CD4-positive, alpha-beta T cell (primary cell): ENCODE measurements at regions not wholly inside any gene's neighbourhood (a gene's known extent, or its start where the extent isn't known, plus 50 kb on each side); places are given as distances from the start of the nearest gene placed in this dataset.

ENCODE experiments used
- ATAC-seq: fragments of 200-7000 bp; cut with Tn5 transposase; one replicate; pipeline ENCODE4 v1.10.0; 2022; ENCODE audit warnings: mild to moderate bottlenecking; ENCODE audit not compliant: poor library complexity
- CTCF ChIA-PET: fragments of 350-600 bp; sonication (Branson Sonifier 250); formaldehyde crosslinking; loops from one replicate; lab custom pipeline; 2021; ENCODE audit warnings: antibody characterized with exemption, inconsistent platforms; lab: Charles Lee
- POLR2A ChIA-PET: fragments of 350-600 bp; sonication (Branson Sonifier 250); formaldehyde crosslinking; loops from one replicate; lab custom pipeline; 2021; ENCODE audit warnings: antibody characterized with exemption, inconsistent platforms; lab: Charles Lee
- DNase-seq, 14 experiments: peaks; one replicate each; pipeline ENCODE4 v3.0.0-alpha.2; 2013 to 2020; ENCODE audit warnings: mixed read lengths in 2 of 14
- H3K27ac ChIP-seq, 2 donors: one replicate each; pipeline versions ENCODE4 v1.5.1 to v1.7.0; 2013; ENCODE audit warnings: low read length in 2 of 2, low read depth in 1 of 2, mild to moderate bottlenecking in 1 of 2
- H3K27me3 ChIP-seq, 2 experiments: 1 replicate in 1 of 2; 2 replicates in 1 of 2; pipeline versions ENCODE4 v1.6.1 to v1.7.0; 2013; ENCODE audit warnings: low read length in 2 of 2, control low read depth in 1 of 2, mild to moderate bottlenecking in 1 of 2, moderate library complexity in 1 of 2; ENCODE audit not compliant: insufficient read depth in 2 of 2, control insufficient read depth in 1 of 2
- H3K36me3 ChIP-seq: one replicate; pipeline ENCODE4 v1.6.1; 2013; ENCODE audit warnings: low read length, control low read depth; ENCODE audit not compliant: insufficient read depth
- H3K4me1 ChIP-seq: one replicate; pipeline ENCODE4 v1.6.1; 2013; ENCODE audit warnings: low read length, control low read depth; ENCODE audit not compliant: insufficient read depth
- H3K4me3 ChIP-seq: one replicate; pipeline ENCODE4 v1.5.1; 2013; ENCODE audit warnings: mild to moderate bottlenecking, low read length, moderate library complexity
- H3K9me3 ChIP-seq, 2 experiments: 1 replicate in 1 of 2; 2 replicates in 1 of 2; pipeline versions ENCODE4 v1.6.1 to v1.7.0; 2013; ENCODE audit warnings: low read length in 2 of 2, mild to moderate bottlenecking in 2 of 2, control low read depth in 1 of 2, moderate library complexity in 1 of 2; ENCODE audit not compliant: control insufficient read depth in 1 of 2, insufficient read depth in 1 of 2
- H3K27ac Mint-ChIP-seq: one replicate; pipeline ENCODE4 v1.8.0; 2020; ENCODE audit warnings: mixed read lengths
- H3K27me3 Mint-ChIP-seq: one replicate; pipeline ENCODE4 v1.8.0; 2021; ENCODE audit warnings: mixed read lengths
- H3K36me3 Mint-ChIP-seq: one replicate; pipeline ENCODE4 v1.8.0; 2021; ENCODE audit warnings: low read depth, mixed read lengths
- H3K4me1 Mint-ChIP-seq: one replicate; pipeline ENCODE4 v1.8.0; 2021; ENCODE audit warnings: low read depth, mixed read lengths
- H3K4me3 Mint-ChIP-seq: one replicate; pipeline ENCODE4 v1.8.0; 2020; ENCODE audit warnings: mild to moderate bottlenecking, mixed read lengths
- H3K9me3 Mint-ChIP-seq: one replicate; pipeline ENCODE4 v1.8.0; 2020; ENCODE audit warnings: mixed read lengths
- CTCF ChIP-seq: fragments of 200-600 bp; IDR thresholded peaks from one replicate; pipeline ENCODE4 v1.8.0; 2022; ENCODE audit warnings: antibody characterized with exemption, mild to moderate bottlenecking
- intact Hi-C, 2 experiments: fragments of 100-400 bp; cut with DNase I in 1 of 2; cut with micrococcal nuclease in 1 of 2; formaldehyde crosslinking; loops; one replicate each; pipeline versions ENCODE4 v1.15.1 to v1.9.0; 2023 to 2025; cut with DNase I, micrococcal nuclease

DNA sequence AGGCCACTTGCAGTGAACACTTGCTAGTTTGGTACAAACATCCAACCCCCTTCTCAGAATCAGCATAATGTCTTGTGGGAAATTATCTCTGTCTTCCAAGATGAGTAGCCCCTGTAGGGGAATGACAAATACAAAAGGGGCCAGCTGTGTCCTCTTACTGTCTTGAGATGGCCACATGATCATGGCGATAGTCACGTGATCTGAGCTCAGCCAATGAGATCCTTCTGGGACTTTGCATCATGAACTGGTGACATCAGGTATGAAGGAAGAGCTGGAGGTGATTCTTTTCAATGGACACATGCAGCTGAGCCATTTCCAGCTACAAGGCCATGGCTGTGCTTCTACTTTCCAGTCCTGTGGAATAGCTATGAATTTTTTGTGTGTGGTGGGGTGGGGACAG, 206.3 kb downstream of the IRX1 start:
- no peaks in the 10 kb centered on the region for H3K36me3 ChIP-seq
- no peak overlapping the region for H3K27ac ChIP-seq
- no peaks in the 10 kb centered on the region for H3K9me3 Mint-ChIP-seq
- peaks cover 0 to 7% of the 10 kb centered on the region in 2 experiments for H3K9me3 ChIP-seq
- H3K4me3 Mint-ChIP-seq: no peak overlapping the region
- TF ChIP-seq CTCF: no peak
- H3K4me1 Mint-ChIP-seq: no peaks in the 10 kb centered on the region
- H3K36me3 Mint-ChIP-seq: no peaks in the 10 kb centered on the region
- DNase-seq (no peak), ATAC-seq (no peak)
- H3K27ac Mint-ChIP-seq: no peak overlapping the region
- ChIA-PET POLR2A (no interaction called here), CTCF (no interaction called here)
- H3K27me3 ChIP-seq: no peaks in the 10 kb centered on the region
- intact Hi-C loops: no loop called here
- no peaks in the 10 kb centered on the region for H3K27me3 Mint-ChIP-seq
- H3K4me1 ChIP-seq: no peaks in the 10 kb centered on the region
- no peak overlapping the region for H3K4me3 ChIP-seq

DNA sequence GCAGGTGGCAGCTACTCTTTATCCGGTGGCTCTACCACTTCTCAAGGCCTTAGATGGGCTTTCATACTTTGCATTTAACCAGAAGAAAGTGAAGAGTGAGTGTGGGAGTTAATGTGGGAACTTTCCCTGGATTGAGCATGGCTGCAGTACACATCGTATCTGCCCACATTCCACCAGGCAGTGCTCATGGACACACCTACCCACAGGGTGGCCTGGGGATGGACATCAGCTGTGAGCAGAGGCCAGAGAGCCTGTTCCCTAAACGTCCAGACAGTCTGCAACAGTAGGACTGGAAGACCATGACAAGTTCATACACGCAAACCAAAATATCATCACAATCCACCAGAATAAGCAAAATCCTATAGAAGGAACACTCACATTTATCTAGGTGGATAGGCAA, 213.8 kb downstream of the IRX1 start:
- CTCF ChIA-PET: no interaction called here
- Histone ChIP-seq H3K27me3 (no peaks in the 10 kb centered on the region), H3K9me3 (peaks cover 0 to 9% of the 10 kb centered on the region in 2 experiments), H3K36me3 (no peaks in the 10 kb centered on the region), H3K27ac (no peak overlapping the region), H3K4me3 (no peak overlapping the region), H3K4me1 (no peaks in the 10 kb centered on the region)
- no peaks in the 10 kb centered on the region for H3K4me1 Mint-ChIP-seq
- peaks cover 5% of the 10 kb centered on the region for H3K9me3 Mint-ChIP-seq
- ATAC-seq (no peak), DNase-seq (no peak)
- POLR2A ChIA-PET: no interaction called here
- no peaks in the 10 kb centered on the region for H3K36me3 Mint-ChIP-seq
- intact Hi-C loops: no loop called here
- no peak overlapping the region for H3K4me3 Mint-ChIP-seq
- no peak for TF ChIP-seq CTCF
- no peaks in the 10 kb centered on the region for H3K27me3 Mint-ChIP-seq
- no peak overlapping the region for H3K27ac Mint-ChIP-seq

DNA sequence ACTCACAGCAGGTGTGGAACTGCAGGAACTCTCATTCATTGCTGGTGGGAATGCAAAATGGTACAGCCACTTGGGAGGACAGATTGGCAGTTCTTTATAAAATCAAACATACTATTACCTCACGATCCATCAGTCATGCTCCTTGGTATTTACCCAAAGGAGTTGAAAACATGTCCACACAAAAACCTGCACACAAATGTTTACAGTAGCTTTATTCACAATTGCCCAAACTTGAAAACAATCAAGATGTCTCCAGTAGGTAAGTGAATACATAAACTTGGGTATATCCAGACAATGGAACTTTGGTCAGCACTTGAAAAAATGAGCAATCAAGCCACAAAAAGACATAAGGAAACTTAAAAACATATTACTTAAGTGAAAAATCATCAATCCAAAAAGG, 215.5 kb downstream of the IRX1 start:
- POLR2A ChIA-PET: no interaction called here
- Histone ChIP-seq H3K27me3 (no peaks in the 10 kb centered on the region), H3K4me3 (no peak overlapping the region), H3K27ac (no peak overlapping the region), H3K4me1 (no peaks in the 10 kb centered on the region), H3K36me3 (no peaks in the 10 kb centered on the region), H3K9me3 (peaks cover 0 to 9% of the 10 kb centered on the region in 2 experiments)
- intact Hi-C loops: no loop called here
- Mint-ChIP-seq H3K36me3 (no peaks in the 10 kb centered on the region), H3K4me3 (no peak overlapping the region), H3K9me3 (peaks cover 5% of the 10 kb centered on the region), H3K27ac (no peak overlapping the region), H3K27me3 (no peaks in the 10 kb centered on the region), H3K4me1 (no peaks in the 10 kb centered on the region)
- CTCF ChIA-PET: no interaction called here
- ATAC-seq (no peak), DNase-seq (no peak)
- TF ChIP-seq CTCF: no peak
